IMR-90 (cell line): ENCODE measurements at regions not wholly inside any gene's neighbourhood (a gene's known extent, or its start where the extent isn't known, plus 50 kb on each side); places are given as distances from the start of the nearest gene placed in this dataset.

Source experiments
- ATAC-seq: fragments of 200-7000 bp; cut with Tn5 transposase; 2 replicates; pipeline ENCODE4 v1.9.1; 2020; ENCODE audit warnings: low read depth, mild to moderate bottlenecking, moderate library complexity
- BruUV-seq: library from RNA; stranded (reverse); fragments of 400-500 nt; replicated peaks from 2 replicates; lab custom pipeline; 2021; lab: Mats Ljungman, UMichigan
- CTCF ChIA-PET: fragments of 300-600 bp; formaldehyde crosslinking; extraction: SDS; loops from one replicate; lab custom pipeline; 2021; ENCODE audit warnings: antibody characterized with exemption; lab: Yijun Ruan, JAX
- POLR2A ChIA-PET: fragments of 300-600 bp; sonication (Branson Sonifier 250); formaldehyde crosslinking; loops from one replicate; lab custom pipeline; 2022; ENCODE audit warnings: antibody characterized with exemption; ENCODE audit not compliant: unreplicated experiment; lab: Charles Lee
- DNase-seq: peaks from one replicate; pipeline ENCODE4 v3.0.0; 2013
- H2AFZ ChIP-seq: replicated peaks from 2 replicates; pipeline ENCODE3; 2013; ENCODE audit warnings: low read length, mild to moderate bottlenecking; ENCODE audit not compliant: poor library complexity
- H2AK5ac ChIP-seq: 2 replicates; pipeline ENCODE4 v1.6.1; 2013; ENCODE audit warnings: low read depth, low read length, inconsistent platforms
- H2AK9ac ChIP-seq: replicated peaks from 2 replicates; pipeline ENCODE3; 2013; ENCODE audit warnings: mild to moderate bottlenecking, low read depth, low read length, moderate library complexity; ENCODE audit not compliant: poor library complexity
- H2BK120ac ChIP-seq: 2 replicates; pipeline ENCODE4 v1.6.1; 2013; ENCODE audit warnings: low read depth, low read length, inconsistent platforms
- H2BK15ac ChIP-seq: 3 replicates; pipeline ENCODE4 v1.6.1; 2013; ENCODE audit warnings: low read depth, low read length, inconsistent platforms
- H2BK20ac ChIP-seq: 2 replicates; pipeline ENCODE4 v1.6.1; 2013; ENCODE audit warnings: low read depth, mild to moderate bottlenecking, inconsistent platforms, low read length, moderate library complexity
- H2BK5ac ChIP-seq: 2 replicates; pipeline ENCODE4 v1.6.1; 2013; ENCODE audit warnings: mild to moderate bottlenecking, low read depth, low read length, inconsistent platforms; ENCODE audit not compliant: poor library complexity, severe bottlenecking
- H3K14ac ChIP-seq: replicated peaks from 2 replicates; pipeline ENCODE4 v1.6.1; 2013; ENCODE audit warnings: low read depth, low read length, inconsistent platforms
- H3K18ac ChIP-seq: 2 replicates; pipeline ENCODE4 v1.6.1; 2013; ENCODE audit warnings: low read depth, low read length, control low read depth
- H3K23ac ChIP-seq: 2 replicates; pipeline ENCODE4 v1.6.1; 2013; ENCODE audit warnings: low read depth, low read length, inconsistent platforms
- H3K27ac ChIP-seq: 2 replicates; pipeline ENCODE4 v1.5.1; 2013; ENCODE audit warnings: mild to moderate bottlenecking, control low read depth, low read length; ENCODE audit not compliant: insufficient read depth
- H3K27me3 ChIP-seq: 2 replicates; pipeline ENCODE4 v1.6.1; 2013; ENCODE audit warnings: low read length; ENCODE audit not compliant: control insufficient read depth, insufficient read depth
- H3K36me3 ChIP-seq: 2 replicates; pipeline ENCODE4 v1.6.1; 2013; ENCODE audit warnings: low read length, mixed read lengths; ENCODE audit not compliant: control insufficient read depth, insufficient read depth
- H3K4ac ChIP-seq: 2 replicates; pipeline ENCODE4 v1.6.1; 2013; ENCODE audit warnings: low read depth, low read length, inconsistent platforms
- H3K4me1 ChIP-seq: 2 replicates; pipeline ENCODE4 v1.6.1; 2013; ENCODE audit warnings: low read length, mixed read lengths; ENCODE audit not compliant: control insufficient read depth, insufficient read depth
- H3K4me2 ChIP-seq: 2 replicates; pipeline ENCODE4 v1.6.1; 2013; ENCODE audit warnings: low read depth, mild to moderate bottlenecking, control low read depth, low read length, moderate library complexity
- H3K4me3 ChIP-seq: 2 replicates; pipeline ENCODE4 v1.5.1; 2013; ENCODE audit warnings: low read depth, mild to moderate bottlenecking, control low read depth, low read length, moderate library complexity; ENCODE audit not compliant: insufficient read depth
- H3K56ac ChIP-seq: 2 replicates; pipeline ENCODE4 v1.6.1; 2013; ENCODE audit warnings: low read length, inconsistent platforms; ENCODE audit not compliant: insufficient read depth; ENCODE audit errors: extremely low read depth
- H3K79me1 ChIP-seq, 2 experiments: 2 replicates each; pipeline ENCODE4 v1.6.1; 2013; ENCODE audit warnings: low read length in 2 of 2, inconsistent platforms in 1 of 2, low read depth in 1 of 2
- H3K9ac ChIP-seq: 2 replicates; pipeline ENCODE4 v1.6.1; 2013; ENCODE audit warnings: low read depth, low read length, control low read depth
- H3K9me1 ChIP-seq: 2 replicates; pipeline ENCODE4 v1.6.1; 2013; ENCODE audit warnings: low read length, inconsistent platforms; ENCODE audit not compliant: insufficient read depth
- H3K9me3 ChIP-seq: 2 replicates; pipeline ENCODE4 v1.6.1; 2013; ENCODE audit warnings: low read length; ENCODE audit not compliant: control insufficient read depth, insufficient read depth
- H4K20me1 ChIP-seq: 2 replicates; pipeline ENCODE4 v1.6.1; 2013; ENCODE audit warnings: low read length, inconsistent platforms; ENCODE audit not compliant: insufficient read depth
- H4K5ac ChIP-seq: 2 replicates; pipeline ENCODE4 v1.6.1; 2013; ENCODE audit warnings: mild to moderate bottlenecking, low read depth, low read length, control low read depth
- H4K8ac ChIP-seq, 2 experiments: 2 replicates each; pipeline ENCODE4 v1.6.1; 2013; ENCODE audit warnings: low read depth in 2 of 2, low read length in 2 of 2, control low read depth in 1 of 2, inconsistent platforms in 1 of 2
- H4K91ac ChIP-seq: 2 replicates; pipeline ENCODE4 v1.6.1; 2013; ENCODE audit warnings: low read depth, low read length, inconsistent platforms; ENCODE audit not compliant: insufficient read depth
- CEBPB ChIP-seq: IDR thresholded peaks from 2 replicates; pipeline ENCODE4 v1.6.1; 2012; ENCODE audit warnings: low read depth, low read length, improper control_type of control experiment
- RCOR1 ChIP-seq: IDR thresholded peaks from 2 replicates; pipeline ENCODE4 v1.6.1; 2012; ENCODE audit warnings: mild to moderate bottlenecking, low read length, improper control_type of control experiment; ENCODE audit not compliant: insufficient replicate concordance
- WGBS, 2 experiments: methylation state at CpG; one replicate each; pipeline versions ENCODE4 v1.1.5 to v1.1.7; 2013; ENCODE audit warnings: missing lambda C conversion rate in 2 of 2; ENCODE audit not compliant: insufficient read length in 1 of 2; ENCODE audit errors: extremely low coverage in 2 of 2; 5-methylcytosine and 5-hydroxymethylcytosine counted together
- dilution Hi-C: fragments of 300-500 bp; cut with HindIII; formaldehyde crosslinking; loops from one replicate; pipeline ENCODE4 v1.14.3; 2018; ENCODE audit warnings: low sequenced_read_pairs; ENCODE audit not compliant: unreplicated experiment
- in situ Hi-C: fragments of 300-500 bp; cut with MboI; formaldehyde crosslinking; loops from 3 replicates; pipeline ENCODE4 v1.14.3; 2019; ENCODE audit warnings: low sequenced_read_pairs, inconsistent platforms, mixed read lengths
- intact Hi-C: fragments of 100-400 bp; cut with micrococcal nuclease; formaldehyde crosslinking; loops from 2 replicates; pipeline ENCODE4 v1.10.0; 2022

DNA sequence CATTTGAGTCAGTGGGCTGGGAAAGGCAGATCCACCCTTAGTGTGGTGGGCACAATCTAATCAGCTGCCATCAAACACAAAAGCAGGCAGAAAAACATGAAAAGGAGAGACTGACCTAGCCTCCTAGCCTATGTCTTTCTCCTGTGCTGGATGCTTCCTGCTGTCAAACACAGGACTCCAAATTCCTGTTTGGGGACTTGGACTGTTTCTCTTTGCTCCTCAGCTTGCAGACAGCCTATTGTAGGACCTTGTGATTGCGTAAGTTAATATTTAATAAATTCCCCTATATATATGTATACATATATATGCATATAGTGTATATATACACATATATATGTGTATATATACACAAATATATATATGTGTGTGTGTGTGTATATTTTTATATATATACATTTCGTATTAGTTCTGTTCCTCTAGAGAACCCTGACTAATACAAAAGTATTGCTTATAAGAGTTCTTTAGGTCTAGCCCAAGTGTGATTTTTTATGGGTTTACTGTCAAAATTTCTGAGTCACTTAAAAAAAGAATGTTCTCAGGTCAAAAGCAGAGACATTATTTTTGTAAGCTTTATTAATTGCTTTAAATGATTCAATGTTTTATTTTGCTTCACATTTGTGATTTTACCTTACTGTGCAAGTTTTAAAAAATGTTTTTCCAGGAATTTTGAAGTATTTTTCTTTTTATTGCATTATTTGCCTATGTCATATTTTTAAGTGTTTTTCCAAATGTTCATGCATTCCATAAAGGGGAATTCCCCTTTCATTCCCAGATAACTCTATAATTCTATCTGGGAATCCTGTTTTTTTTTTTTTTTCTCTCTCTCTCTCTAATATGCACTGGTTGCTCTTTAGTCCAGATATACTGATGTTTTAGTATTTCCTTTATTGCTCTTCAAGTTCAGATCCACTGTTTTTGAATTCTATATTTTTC lies 92.1 kb upstream of the ADAMTS5 start:
- peaks cover 2% of the 10 kb centered on the region; the same call in 1 of the 2 replicates for H3K4me1 ChIP-seq
- H3K23ac ChIP-seq, result no peak overlapping the region
- no peak overlapping the region for H3K27ac ChIP-seq
- no peak overlapping the region for H3K56ac ChIP-seq
- no peak for TF ChIP-seq RCOR1
- TF ChIP-seq CEBPB, result peak; percentile 55
- no peak for ATAC-seq
- no peak overlapping the region for H3K4me2 ChIP-seq
- H3K9ac ChIP-seq, result no peak overlapping the region
- H2BK15ac ChIP-seq, result no peak overlapping the region
- H3K36me3 ChIP-seq, result no peaks in the 10 kb centered on the region
- H3K18ac ChIP-seq, result no peak overlapping the region
- H4K8ac ChIP-seq, result no peak overlapping the region
- H2BK120ac ChIP-seq, result no peak overlapping the region
- no peak for DNase-seq
- H3K9me3 ChIP-seq, result peaks cover 8% of the 10 kb centered on the region; the same call in 1 of the 2 replicates
- no peak overlapping the region for H2AK9ac ChIP-seq
- H3K9me1 ChIP-seq, result no peaks in the 10 kb centered on the region
- peak overlapping the region; percentile 20; the same call in 1 of the 2 replicates for H2AK5ac ChIP-seq
- no peak overlapping the region for H3K4me3 ChIP-seq
- intact Hi-C loops, result no loop called here
- no peak overlapping the region for H2BK5ac ChIP-seq
- H4K91ac ChIP-seq, result no peak overlapping the region
- H3K4ac ChIP-seq, result no peak overlapping the region
- BruUV-seq, result no TSS peak
- dilution Hi-C loops, result no loop called here
- CTCF ChIA-PET, result no interaction called here
- POLR2A ChIA-PET, result no interaction called here
- in situ Hi-C loops, result no loop called here
- H2AFZ ChIP-seq, result no peak overlapping the region
- no CpG with 5 or more reads among the region's 2 CpGs for WGBS, 2 experiments
- no peaks in the 10 kb centered on the region for H3K27me3 ChIP-seq
- H4K5ac ChIP-seq, result no peak overlapping the region
- H3K79me1 ChIP-seq, result no peaks in the 10 kb centered on the region
- H4K20me1 ChIP-seq, result no peaks in the 10 kb centered on the region
- 0 out of 2 replicates have a peak overlapping the region, but pooled peaks have one; percentile 6 for H3K14ac ChIP-seq
- no peak overlapping the region for H2BK20ac ChIP-seq
